ENCODE measurements at regions not wholly inside any gene's neighbourhood (a gene's known extent, or its start where the extent isn't known, plus 50 kb on each side); places are given as distances from the start of the nearest gene placed in this dataset.
"Not testable (repeated sequence)": the region's sequence is repeated elsewhere in the genome, so short reads cannot be mapped to it uniquely, and the experiment has no call there.

DNA sequence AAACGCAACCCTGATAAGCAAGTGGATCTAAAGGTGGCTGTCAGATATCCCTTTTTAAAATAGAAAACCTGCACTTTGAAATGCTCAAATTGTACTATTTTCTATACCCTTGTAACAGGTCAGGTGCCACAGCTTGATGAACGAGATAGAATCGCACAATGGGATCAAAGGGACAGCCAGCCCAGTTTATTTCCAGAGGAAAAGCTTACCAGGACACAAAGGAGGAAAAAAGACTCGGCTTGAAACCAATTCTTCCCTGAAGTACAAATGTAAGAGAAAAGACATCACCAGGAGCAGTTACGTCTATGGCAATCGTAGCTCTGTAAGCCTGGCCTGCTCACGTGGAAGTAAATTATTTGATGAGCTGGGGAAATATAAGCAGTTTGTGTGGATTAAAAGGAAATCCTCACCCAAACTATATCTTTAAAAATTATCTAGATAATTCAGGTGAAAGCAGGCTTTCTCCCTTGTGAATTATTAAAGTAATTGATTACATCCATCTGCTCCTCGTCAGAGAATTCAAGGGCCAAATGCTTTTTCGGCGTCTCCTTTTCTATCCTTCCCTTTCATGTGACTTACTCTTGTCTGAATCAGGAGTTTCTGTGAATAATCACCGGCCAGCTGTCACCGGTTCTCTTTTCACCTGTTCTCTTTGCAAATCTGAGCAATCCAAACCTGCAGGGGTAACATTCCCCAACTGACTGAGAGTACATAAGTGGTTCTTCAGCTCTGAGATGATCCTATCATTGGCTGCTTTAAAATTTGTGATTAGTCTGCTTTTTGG lies 339.2 kb upstream of the ONECUT1 start:
- no peak for DNase-seq (ENCODE audit: low read depth)
- in situ Hi-C loops (cut with HindIII; ENCODE audit: low sequenced_read_pairs): no loop called here
- TF ChIP-seq, protein P1, sequence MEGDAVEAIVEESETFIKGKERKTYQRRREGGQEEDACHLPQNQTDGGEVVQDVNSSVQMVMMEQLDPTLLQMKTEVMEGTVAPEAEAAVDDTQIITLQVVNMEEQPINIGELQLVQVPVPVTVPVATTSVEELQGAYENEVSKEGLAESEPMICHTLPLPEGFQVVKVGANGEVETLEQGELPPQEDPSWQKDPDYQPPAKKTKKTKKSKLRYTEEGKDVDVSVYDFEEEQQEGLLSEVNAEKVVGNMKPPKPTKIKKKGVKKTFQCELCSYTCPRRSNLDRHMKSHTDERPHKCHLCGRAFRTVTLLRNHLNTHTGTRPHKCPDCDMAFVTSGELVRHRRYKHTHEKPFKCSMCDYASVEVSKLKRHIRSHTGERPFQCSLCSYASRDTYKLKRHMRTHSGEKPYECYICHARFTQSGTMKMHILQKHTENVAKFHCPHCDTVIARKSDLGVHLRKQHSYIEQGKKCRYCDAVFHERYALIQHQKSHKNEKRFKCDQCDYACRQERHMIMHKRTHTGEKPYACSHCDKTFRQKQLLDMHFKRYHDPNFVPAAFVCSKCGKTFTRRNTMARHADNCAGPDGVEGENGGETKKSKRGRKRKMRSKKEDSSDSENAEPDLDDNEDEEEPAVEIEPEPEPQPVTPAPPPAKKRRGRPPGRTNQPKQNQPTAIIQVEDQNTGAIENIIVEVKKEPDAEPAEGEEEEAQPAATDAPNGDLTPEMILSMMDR (IDR thresholded peaks at IDR 0.05; ENCODE audit: low read depth, low read length, missing control alignments): no peak
- no peak overlapping the region for H3K4me3 ChIP-seq (ENCODE audit: low read depth, low read length)

DNA sequence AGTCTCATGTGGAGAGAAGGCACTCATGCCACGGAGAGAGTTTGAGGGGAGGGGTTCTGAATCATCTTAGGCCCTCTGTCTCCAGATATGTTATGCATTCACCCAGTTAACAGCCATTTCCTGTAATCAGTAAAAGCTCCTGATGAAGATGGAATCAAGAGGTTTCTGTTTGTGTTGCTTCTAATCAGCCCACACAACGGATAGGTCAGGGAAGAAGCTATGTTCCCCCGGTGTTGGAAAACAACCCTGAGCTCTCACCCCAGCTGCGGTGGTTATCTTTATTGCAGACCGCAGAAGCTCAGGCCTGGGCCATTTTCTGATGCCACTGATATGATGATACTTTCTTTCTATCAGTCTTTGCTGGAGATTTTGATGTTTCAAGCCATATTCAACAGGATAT lies 338.5 kb upstream of the ONECUT1 start:
- DNase-seq (ENCODE audit: low read depth): no peak
- in situ Hi-C loops (cut with HindIII; ENCODE audit: low sequenced_read_pairs): no loop called here
- TF ChIP-seq, protein P1 (IDR thresholded peaks at IDR 0.05; ENCODE audit: low read depth, low read length, missing control alignments): no peak
- H3K4me3 ChIP-seq (ENCODE audit: low read depth, low read length): no peak overlapping the region

DNA sequence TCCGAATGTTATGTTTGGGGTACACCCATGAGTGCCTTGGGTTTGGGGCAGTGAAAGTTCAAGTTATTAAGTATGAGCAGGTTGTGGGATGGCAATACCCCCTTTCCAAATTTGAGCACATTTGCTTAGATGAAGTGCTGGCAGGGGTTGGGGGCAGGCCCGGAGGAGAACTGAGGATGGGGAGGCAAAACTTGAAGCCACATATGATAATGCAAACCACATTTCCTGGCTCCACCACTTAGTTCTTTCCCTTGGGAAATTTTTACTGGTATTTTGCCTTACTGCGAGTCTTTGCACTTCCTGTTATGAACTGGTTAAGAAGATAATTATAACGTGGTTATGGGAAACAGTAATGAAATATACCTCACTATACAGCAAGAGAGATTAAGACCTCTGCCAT lies 336.0 kb upstream of the ONECUT1 start:
- H3K4me3 ChIP-seq (ENCODE audit: low read depth, low read length): no peak overlapping the region
- TF ChIP-seq, protein P1 (IDR thresholded peaks at IDR 0.05; ENCODE audit: low read depth, low read length, missing control alignments): no peak
- DNase-seq (ENCODE audit: low read depth): no peak
- in situ Hi-C loops (cut with HindIII; ENCODE audit: low sequenced_read_pairs): no loop called here

DNA sequence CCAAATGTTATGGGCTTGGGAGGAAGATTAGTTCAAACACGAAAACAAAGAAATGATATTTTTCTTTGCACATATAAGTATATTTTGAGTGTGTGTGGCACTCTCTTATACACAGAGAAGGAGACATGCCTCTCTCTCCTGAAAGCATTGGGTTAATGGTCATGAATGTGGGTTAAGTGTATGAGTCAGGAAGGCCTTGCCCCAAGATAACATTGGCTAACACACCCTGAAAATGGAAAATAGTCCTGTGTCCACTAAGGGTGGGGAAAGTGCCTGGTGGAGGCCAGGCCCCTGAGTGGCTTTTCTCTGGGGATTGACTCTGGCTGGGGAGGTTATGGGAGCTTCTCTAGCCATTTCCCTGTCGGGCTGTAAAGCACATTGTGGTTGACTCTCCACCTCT lies 332.7 kb upstream of the ONECUT1 start:
- in situ Hi-C loops (cut with HindIII; ENCODE audit: low sequenced_read_pairs): no loop called here
- DNase-seq (ENCODE audit: low read depth): no peak
- H3K4me3 ChIP-seq (ENCODE audit: low read depth, low read length): no peak overlapping the region
- TF ChIP-seq, protein P1 (IDR thresholded peaks at IDR 0.05; ENCODE audit: low read depth, low read length, missing control alignments): no peak

DNA sequence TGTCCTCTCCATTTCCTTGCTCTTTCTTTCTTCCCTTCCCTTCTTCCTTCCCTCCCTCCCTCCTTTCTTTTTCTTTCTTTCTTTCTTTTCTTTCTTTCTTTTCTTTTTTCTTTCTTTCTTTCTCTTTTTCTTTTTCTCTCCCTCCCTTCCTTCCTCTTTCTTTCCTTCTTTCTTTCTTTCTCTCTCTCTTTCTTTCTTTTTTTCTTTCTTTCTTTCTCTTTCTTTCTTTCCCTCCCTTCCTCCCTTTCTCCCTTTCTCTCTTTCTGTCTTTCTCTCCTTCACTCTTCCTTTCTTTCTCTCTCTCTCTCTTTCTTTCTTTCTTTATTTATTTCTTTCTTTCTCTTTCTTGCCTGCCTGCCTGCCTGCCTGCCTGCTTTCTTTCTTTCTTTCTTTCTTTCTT lies 326.8 kb upstream of the ONECUT1 start:
- in situ Hi-C loops (cut with HindIII; ENCODE audit: low sequenced_read_pairs); DNase-seq (ENCODE audit: low read depth); H3K4me3 ChIP-seq (ENCODE audit: low read depth, low read length): not testable (repeated sequence)

DNA sequence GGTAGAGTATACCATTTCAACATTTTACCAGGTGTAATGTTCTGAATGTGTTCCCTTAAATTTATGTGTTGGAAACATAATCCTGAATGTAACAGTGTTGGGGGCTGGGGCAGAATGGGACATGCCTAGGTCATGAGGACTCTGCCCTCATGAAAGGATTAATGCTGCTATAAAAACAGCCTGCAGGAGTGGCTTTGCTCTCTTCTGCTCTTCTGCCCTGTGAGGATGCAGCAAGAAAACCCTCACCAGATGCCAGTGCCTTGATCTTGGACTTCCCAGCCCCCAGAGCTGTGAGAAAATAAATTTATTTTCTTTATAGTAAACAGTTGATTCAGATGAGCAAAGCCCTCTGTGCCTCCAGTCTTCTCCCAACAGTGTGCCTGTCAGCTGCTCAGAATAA lies 326.0 kb upstream of the ONECUT1 start:
- DNase-seq (ENCODE audit: low read depth): no peak
- H3K4me3 ChIP-seq (ENCODE audit: low read depth, low read length): no peak overlapping the region
- in situ Hi-C loops (cut with HindIII; ENCODE audit: low sequenced_read_pairs): no loop called here
- TF ChIP-seq, protein P1 (IDR thresholded peaks at IDR 0.05; ENCODE audit: low read depth, low read length, missing control alignments): no peak

DNA sequence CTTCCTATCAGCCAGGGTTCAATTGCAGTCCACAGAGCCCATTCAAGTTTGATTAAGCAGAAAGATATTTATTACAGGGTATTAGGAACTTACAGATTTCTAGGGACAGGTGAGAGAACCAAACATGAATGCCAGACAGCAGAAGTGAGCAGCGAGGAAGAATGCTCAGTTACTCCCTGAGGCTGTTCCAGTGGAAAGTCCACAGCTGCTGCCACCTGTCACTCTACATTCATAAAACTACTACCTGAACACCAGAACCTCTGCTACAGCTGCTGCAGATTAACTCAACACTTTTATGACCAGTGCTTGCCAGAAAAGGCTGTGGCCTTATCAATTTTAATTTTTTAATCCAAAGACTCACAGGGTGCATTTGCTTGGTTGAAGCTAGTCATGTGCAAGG lies 325.4 kb upstream of the ONECUT1 start:
- in situ Hi-C loops (cut with HindIII; ENCODE audit: low sequenced_read_pairs): no loop called here
- no peak for DNase-seq (ENCODE audit: low read depth)
- TF ChIP-seq, protein P1 (IDR thresholded peaks at IDR 0.05; ENCODE audit: low read depth, low read length, missing control alignments): no peak
- no peak overlapping the region for H3K4me3 ChIP-seq (ENCODE audit: low read depth, low read length)
